ENCODE measurements at regions not wholly inside any gene's neighbourhood (a gene's known extent, or its start where the extent isn't known, plus 50 kb on each side); places are given as distances from the start of the nearest gene placed in this dataset.

- no peak overlapping the region for H3K4me2 ChIP-seq
- H3F3A ChIP-seq (replicated peaks; ENCODE audit: insufficient read depth), result no peaks in the 10 kb centered on the region
- ChIA-PET POLR2A (no interaction called here), CTCF (no interaction called here)
- H2AFZ ChIP-seq (ENCODE audit: low read depth), result no peak overlapping the region
- no peaks in the 10 kb centered on the region; a peak in 1 of 4 replicates for H3K4me1 ChIP-seq (ENCODE audit: control insufficient read depth in 1 of 2, insufficient read depth in 2 of 2, low read depth in 1 of 2, low read length in 1 of 2)
- no peaks in the 10 kb centered on the region for H3K9me2 ChIP-seq
- H3K36me3 ChIP-seq (replicated peaks in 1 of 2; ENCODE audit: control insufficient read depth in 1 of 2, insufficient read depth in 2 of 2, low read length in 1 of 2), result no peaks in the 10 kb centered on the region
- no peaks in the 10 kb centered on the region for H3K27me3 ChIP-seq (ENCODE audit: insufficient read depth)
- TF ChIP-seq TAF1 (IDR thresholded peaks at IDR 0.05; ENCODE audit: borderline replicate concordance, low read depth, low read length) (no peak), FOSL2 (IDR thresholded peaks at IDR 0.05; ENCODE audit: borderline replicate concordance, low read depth) (no peak), CHD2 (IDR thresholded peaks at IDR 0.05; ENCODE audit: low read length, partially characterized antibody) (no peak), EZH2phosphoT487 (IDR thresholded peaks at IDR 0.05; ENCODE audit: borderline replicate concordance, low read depth) (no peak)
- TF ChIP-seq, protein P1, sequence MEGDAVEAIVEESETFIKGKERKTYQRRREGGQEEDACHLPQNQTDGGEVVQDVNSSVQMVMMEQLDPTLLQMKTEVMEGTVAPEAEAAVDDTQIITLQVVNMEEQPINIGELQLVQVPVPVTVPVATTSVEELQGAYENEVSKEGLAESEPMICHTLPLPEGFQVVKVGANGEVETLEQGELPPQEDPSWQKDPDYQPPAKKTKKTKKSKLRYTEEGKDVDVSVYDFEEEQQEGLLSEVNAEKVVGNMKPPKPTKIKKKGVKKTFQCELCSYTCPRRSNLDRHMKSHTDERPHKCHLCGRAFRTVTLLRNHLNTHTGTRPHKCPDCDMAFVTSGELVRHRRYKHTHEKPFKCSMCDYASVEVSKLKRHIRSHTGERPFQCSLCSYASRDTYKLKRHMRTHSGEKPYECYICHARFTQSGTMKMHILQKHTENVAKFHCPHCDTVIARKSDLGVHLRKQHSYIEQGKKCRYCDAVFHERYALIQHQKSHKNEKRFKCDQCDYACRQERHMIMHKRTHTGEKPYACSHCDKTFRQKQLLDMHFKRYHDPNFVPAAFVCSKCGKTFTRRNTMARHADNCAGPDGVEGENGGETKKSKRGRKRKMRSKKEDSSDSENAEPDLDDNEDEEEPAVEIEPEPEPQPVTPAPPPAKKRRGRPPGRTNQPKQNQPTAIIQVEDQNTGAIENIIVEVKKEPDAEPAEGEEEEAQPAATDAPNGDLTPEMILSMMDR (IDR thresholded peaks at IDR 0.05), result no peak
- H3K79me2 ChIP-seq (ENCODE audit: insufficient read depth), result no peaks in the 10 kb centered on the region
- DNase-seq, result no peak
- no peaks in the 10 kb centered on the region for H3K9me3 ChIP-seq
- no peak overlapping the region for H3K4me3 ChIP-seq (ENCODE audit: low read depth in 2 of 2, low read length in 1 of 2)
- no peak overlapping the region for H3K27ac ChIP-seq (ENCODE audit: low read depth in 2 of 2, low read length in 1 of 2)
- no peaks in the 10 kb centered on the region for H4K20me1 ChIP-seq (ENCODE audit: insufficient read depth)
- H3K9ac ChIP-seq, result no peak overlapping the region
- 31% methylated on average over 3 of the region's 3 CpGs for WGBS (ENCODE audit: low lambda C conversion rate)
Observed at GRCh38 chr12:77549383-77550128, 281.1 kb upstream of the NAV3 start.

GRCh38 chr12:77548797-77549196 lies 281.9 kb upstream of the NAV3 start:
- 45% methylated on average over 1 of the region's 1 CpG for WGBS (ENCODE audit: low lambda C conversion rate)
- POLR2A ChIA-PET, result no interaction called here

More at GRCh38 chr12:77548797-77549196, 281.9 kb upstream of the NAV3 start:
- no peak overlapping the region for H3K4me2 ChIP-seq
- no peaks in the 10 kb centered on the region for H3K9me2 ChIP-seq
- CTCF ChIA-PET, result no interaction called here
- H3K27me3 ChIP-seq (ENCODE audit: insufficient read depth), result no peaks in the 10 kb centered on the region
- no peak for DNase-seq
- H3F3A ChIP-seq (replicated peaks; ENCODE audit: insufficient read depth), result no peaks in the 10 kb centered on the region
- no peak overlapping the region for H3K27ac ChIP-seq (ENCODE audit: low read depth in 2 of 2, low read length in 1 of 2)
- TF ChIP-seq MXI1 (IDR thresholded peaks at IDR 0.05; ENCODE audit: low read depth, low read length) (no peak), YY1 (IDR thresholded peaks at IDR 0.05; ENCODE audit: low read depth) (no peak), SMC3 (IDR thresholded peaks at IDR 0.05; ENCODE audit: low read depth, low read length) (no peak), USF1 (IDR thresholded peaks at IDR 0.05; ENCODE audit: borderline replicate concordance, low read depth) (no peak), RXRA (IDR thresholded peaks at IDR 0.05; ENCODE audit: borderline replicate concordance, low read depth) (no peak)
- H3K79me2 ChIP-seq (ENCODE audit: insufficient read depth), result no peaks in the 10 kb centered on the region
- no peaks in the 10 kb centered on the region for H3K9me3 ChIP-seq
- no peak overlapping the region for H2AFZ ChIP-seq (ENCODE audit: low read depth)
- H3K4me1 ChIP-seq (ENCODE audit: control insufficient read depth in 1 of 2, insufficient read depth in 2 of 2, low read depth in 1 of 2, low read length in 1 of 2), result no peaks in the 10 kb centered on the region; a peak in 1 of 4 replicates
- no peaks in the 10 kb centered on the region for H4K20me1 ChIP-seq (ENCODE audit: insufficient read depth)
- no peak overlapping the region for H3K4me3 ChIP-seq (ENCODE audit: low read depth in 2 of 2, low read length in 1 of 2)
- no peaks in the 10 kb centered on the region for H3K36me3 ChIP-seq (replicated peaks in 1 of 2; ENCODE audit: control insufficient read depth in 1 of 2, insufficient read depth in 2 of 2, low read length in 1 of 2)
- H3K9ac ChIP-seq, result no peak overlapping the region
